ENCODE measurements at regions not wholly inside any gene's neighbourhood (a gene's known extent, or its start where the extent isn't known, plus 50 kb on each side); places are given as distances from the start of the nearest gene placed in this dataset.
"Not testable (repeated sequence)": the region's sequence is repeated elsewhere in the genome, so short reads cannot be mapped to it uniquely, and the experiment has no call there.

DNA sequence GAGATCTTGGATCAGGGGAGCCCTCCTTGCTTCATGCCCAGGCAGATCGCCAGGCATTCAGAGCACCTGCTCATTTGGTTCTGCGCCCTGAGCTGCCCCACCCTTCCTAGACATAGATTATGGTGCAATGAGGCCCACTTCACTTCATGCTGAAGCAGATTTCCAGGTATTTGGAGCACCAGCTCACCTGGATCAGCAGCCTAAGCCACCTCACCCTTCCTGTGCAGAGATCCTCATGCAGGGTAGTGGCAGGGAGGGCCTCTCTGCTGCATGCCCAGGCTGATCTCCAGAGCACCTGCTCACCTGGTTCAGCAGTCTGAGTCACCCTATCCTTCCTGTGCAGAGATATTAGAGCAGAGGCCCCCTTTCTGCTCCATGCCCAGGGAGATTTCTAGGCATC is 1966.1 kb downstream of the PCDH9 start:
- Histone ChIP-seq H3K27ac (no peak overlapping the region), H3K9me3 (ENCODE audit: low read depth, low read length) (no peaks in the 10 kb centered on the region), H3K36me3 (ENCODE audit: insufficient read depth, low read length) (no peaks in the 10 kb centered on the region), H3K9ac (ENCODE audit: insufficient read length) (no peak overlapping the region), H3K4me3 (no peak overlapping the region)
- DNase-seq (ENCODE audit: low read depth, low spot score) = no peak
- no peak for TF ChIP-seq FOXP2 (optimal IDR thresholded peaks at IDR 0.05; ENCODE audit: control extremely low read depth, extremely low read length, insufficient read depth)
- no peak for TF ChIP-seq POLR2AphosphoS5 (IDR thresholded peaks at IDR 0.05; ENCODE audit: borderline replicate concordance, low read depth, low read length)
- no peak for TF ChIP-seq EZH2 (IDR thresholded peaks at IDR 0.05)

DNA sequence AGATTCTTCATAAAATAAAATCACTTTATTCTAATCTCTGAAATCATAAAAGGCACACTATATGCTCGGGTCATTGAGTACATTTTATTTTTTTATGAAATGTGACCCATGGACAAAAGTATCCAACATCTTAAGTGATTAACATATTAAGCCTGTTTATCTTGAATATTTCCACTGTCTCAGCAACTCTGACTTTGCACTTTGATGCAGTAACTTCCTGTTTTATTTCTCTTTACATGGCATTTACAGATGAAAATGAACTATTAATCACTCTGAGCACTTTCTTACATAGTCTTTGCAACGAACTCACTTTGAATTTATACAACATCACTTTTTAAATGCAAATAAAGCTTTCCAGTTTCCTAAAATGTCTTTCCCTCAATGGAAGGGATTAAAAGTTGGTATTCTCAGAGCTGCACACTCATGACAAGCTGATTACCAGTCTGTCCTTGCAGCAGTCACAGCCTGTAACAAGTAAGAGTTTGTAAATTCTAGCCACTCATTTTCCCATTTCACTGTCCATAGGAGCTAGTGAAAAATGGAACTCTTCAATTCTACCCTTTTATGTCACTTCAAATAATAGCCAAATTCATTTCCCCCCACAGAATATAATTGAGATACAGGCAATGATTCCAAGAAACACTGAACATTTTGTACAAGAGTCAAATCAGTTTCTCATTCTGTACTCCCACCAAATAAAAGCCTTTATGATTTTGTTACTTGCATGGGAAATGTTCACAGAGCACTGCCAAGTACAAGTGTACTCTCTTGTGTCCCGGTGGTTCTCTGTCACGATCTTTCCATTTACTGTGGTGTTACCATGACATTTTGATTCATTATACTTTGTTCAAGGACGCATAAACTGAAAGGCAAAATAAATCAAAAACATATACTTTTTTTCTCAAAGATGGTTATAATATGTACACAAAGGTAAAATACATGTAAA is 1968.9 kb downstream of the PCDH9 start:
- no peaks in the 10 kb centered on the region for H3K36me3 ChIP-seq (ENCODE audit: insufficient read depth, low read length)
- DNase-seq (ENCODE audit: low read depth, low spot score) = peak; percentile 55
- peak overlapping the region; percentile 75 for H3K4me3 ChIP-seq
- no peak for TF ChIP-seq EZH2 (IDR thresholded peaks at IDR 0.05)
- peak; percentile 65 for TF ChIP-seq FOXP2 (optimal IDR thresholded peaks at IDR 0.05; ENCODE audit: control extremely low read depth, extremely low read length, insufficient read depth)
- peak; percentile 36; the same call in 1 of the 2 replicates for TF ChIP-seq POLR2AphosphoS5 (IDR thresholded peaks at IDR 0.05; ENCODE audit: borderline replicate concordance, low read depth, low read length)
- no peaks in the 10 kb centered on the region for H3K9me3 ChIP-seq (ENCODE audit: low read depth, low read length)
- H3K9ac ChIP-seq (ENCODE audit: insufficient read length) = peak overlapping the region; percentile 64
- H3K27ac ChIP-seq = peak overlapping the region; percentile 91

DNA sequence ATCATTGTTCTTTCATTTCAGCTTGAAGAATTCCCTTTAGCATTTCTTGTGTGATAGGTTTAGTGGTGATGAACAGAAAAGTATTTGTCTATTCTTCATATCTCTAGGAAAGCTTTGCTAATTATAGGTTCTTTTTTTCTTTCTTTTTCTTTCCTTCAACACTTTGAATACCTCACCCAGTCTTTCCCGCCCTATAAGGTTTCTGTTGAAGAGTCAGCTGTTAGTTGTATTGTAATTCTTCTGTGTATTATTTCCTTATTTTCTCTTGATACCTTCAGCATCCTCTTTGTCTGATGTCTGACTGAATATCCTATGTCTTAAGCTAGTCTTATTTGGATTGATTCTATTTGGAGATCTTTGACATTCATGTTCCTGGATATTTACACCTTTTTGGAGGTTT is 1989.4 kb downstream of the PCDH9 start:
- Histone ChIP-seq H3K36me3 (ENCODE audit: insufficient read depth, low read length) (no peaks in the 10 kb centered on the region), H3K27ac (no peak overlapping the region), H3K9ac (ENCODE audit: insufficient read length) (no peak overlapping the region), H3K4me3 (no peak overlapping the region), H3K9me3 (ENCODE audit: low read depth, low read length) (no peaks in the 10 kb centered on the region)
- no peak for TF ChIP-seq POLR2AphosphoS5 (IDR thresholded peaks at IDR 0.05; ENCODE audit: borderline replicate concordance, low read depth, low read length)
- no peak for TF ChIP-seq EZH2 (IDR thresholded peaks at IDR 0.05)
- no peak for TF ChIP-seq FOXP2 (optimal IDR thresholded peaks at IDR 0.05; ENCODE audit: control extremely low read depth, extremely low read length, insufficient read depth)
- DNase-seq (ENCODE audit: low read depth, low spot score) = no peak

DNA sequence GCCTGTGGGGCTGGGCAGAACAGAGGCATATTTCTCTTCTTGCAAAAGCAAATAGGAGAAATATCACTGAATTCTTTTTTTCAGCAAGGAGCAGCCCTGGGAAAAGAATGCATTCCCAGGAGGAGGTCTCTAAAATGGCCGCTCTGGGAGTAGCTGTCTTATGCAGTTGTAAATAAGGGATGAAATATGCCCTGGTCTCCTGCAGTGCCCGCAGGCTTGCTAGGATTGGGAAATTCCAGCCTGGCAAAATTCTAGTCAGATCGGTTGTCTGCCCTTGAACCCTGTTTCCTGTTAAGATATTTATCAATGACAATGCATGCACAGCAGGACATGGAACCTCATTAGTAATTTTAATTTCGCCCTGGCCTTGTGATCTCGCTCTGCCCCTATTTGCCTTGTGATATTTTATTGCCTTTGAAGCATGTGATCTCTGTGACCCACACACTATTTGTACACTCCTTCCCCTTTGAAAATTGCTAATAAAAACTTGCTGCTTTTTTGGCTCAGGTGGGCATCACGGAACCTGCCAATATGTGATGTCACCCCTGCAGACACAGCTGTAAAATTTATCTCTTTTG is 1993.2 kb downstream of the PCDH9 start:
- Histone ChIP-seq H3K9me3 (ENCODE audit: low read depth, low read length) (no peaks in the 10 kb centered on the region), H3K4me3 (no peak overlapping the region), H3K27ac (no peak overlapping the region), H3K36me3 (ENCODE audit: insufficient read depth, low read length) (no peaks in the 10 kb centered on the region), H3K9ac (ENCODE audit: insufficient read length) (no peak overlapping the region)
- TF ChIP-seq POLR2AphosphoS5 (IDR thresholded peaks at IDR 0.05; ENCODE audit: borderline replicate concordance, low read depth, low read length) (no peak), FOXP2 (optimal IDR thresholded peaks at IDR 0.05; ENCODE audit: control extremely low read depth, extremely low read length, insufficient read depth) (no peak), EZH2 (IDR thresholded peaks at IDR 0.05) (no peak)
- no peak for DNase-seq (ENCODE audit: low read depth, low spot score)

DNA sequence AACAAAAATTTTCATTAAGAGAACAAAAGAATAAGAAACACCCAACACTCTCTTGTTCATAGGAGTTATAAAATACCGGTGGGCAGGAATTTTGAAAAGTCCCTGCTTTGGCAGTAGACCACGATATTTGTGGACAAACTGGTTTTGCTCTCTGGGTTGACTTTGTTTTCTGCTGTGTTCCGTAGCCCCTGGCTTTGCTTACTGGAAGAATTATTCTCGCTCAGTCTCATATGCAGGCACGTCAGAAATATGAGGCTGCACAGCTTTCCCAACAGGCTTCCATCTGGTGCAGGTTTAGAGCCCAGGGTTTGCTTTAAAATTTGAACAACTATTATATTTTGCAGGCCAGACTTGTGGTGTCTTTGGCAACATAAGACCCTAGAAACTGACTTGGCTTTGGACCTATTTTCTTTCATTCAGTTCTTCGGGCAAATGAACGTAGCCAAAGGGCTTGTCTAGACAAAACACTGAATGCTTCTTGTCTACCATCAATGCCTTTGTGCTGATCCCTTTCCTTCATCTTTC is 2012.6 kb downstream of the PCDH9 start:
- Histone ChIP-seq H3K36me3 (ENCODE audit: insufficient read depth, low read length) (no peaks in the 10 kb centered on the region), H3K27ac (no peak overlapping the region), H3K9ac (ENCODE audit: insufficient read length) (no peak overlapping the region), H3K4me3 (no peak overlapping the region), H3K9me3 (ENCODE audit: low read depth, low read length) (no peaks in the 10 kb centered on the region)
- no peak for DNase-seq (ENCODE audit: low read depth, low spot score)
- TF ChIP-seq FOXP2 (optimal IDR thresholded peaks at IDR 0.05; ENCODE audit: control extremely low read depth, extremely low read length, insufficient read depth) (no peak), POLR2AphosphoS5 (IDR thresholded peaks at IDR 0.05; ENCODE audit: borderline replicate concordance, low read depth, low read length) (no peak), EZH2 (IDR thresholded peaks at IDR 0.05) (no peak)

DNA sequence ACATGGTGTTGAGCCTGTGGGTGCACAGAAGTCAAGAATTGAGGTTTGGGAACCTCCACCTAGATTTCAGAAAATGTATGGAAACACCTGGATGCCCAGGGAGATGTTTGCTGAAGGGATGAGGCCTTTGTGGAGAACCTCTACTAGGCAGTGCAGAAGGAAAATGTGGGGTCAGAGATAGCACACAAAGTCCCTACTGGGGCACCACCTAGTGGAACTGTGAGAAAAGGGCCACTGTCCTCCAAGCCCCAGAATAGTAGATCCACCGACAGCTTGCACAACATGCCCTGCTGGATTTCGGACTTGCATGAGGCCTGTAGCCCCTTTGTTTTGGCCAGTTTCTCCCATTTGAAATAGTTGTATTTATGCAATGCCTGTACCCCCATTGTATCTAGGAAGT is 2027.3 kb downstream of the PCDH9 start:
- not testable (repeated sequence) for H3K9ac ChIP-seq (ENCODE audit: insufficient read length); H3K36me3 ChIP-seq (ENCODE audit: insufficient read depth, low read length); DNase-seq (ENCODE audit: low read depth, low spot score); H3K27ac ChIP-seq; H3K9me3 ChIP-seq (ENCODE audit: low read depth, low read length); H3K4me3 ChIP-seq

DNA sequence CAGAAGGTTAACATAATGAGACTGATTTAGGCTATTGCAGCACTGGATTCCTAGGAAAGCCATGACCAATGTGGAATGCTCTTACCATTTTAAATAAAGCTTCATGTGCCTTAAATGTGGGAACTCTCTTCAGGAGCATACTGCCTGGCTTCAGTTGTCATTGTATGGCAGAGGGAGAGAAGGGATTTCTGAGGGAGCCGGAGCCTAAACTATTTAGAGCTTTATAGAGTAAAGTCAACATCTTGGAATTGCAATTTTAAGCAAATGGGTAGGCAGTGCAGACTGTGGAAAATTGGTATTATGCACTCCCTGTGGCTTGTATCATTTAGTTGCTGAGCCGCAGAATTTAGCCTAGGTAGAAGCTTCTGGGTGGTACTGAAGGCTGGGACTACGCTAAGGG is 2041.4 kb downstream of the PCDH9 start:
- H3K4me3 ChIP-seq = no peak overlapping the region
- no peak for DNase-seq (ENCODE audit: low read depth, low spot score)
- no peak overlapping the region for H3K27ac ChIP-seq
- no peaks in the 10 kb centered on the region for H3K9me3 ChIP-seq (ENCODE audit: low read depth, low read length)
- no peak overlapping the region for H3K9ac ChIP-seq (ENCODE audit: insufficient read length)
- TF ChIP-seq FOXP2 (optimal IDR thresholded peaks at IDR 0.05; ENCODE audit: control extremely low read depth, extremely low read length, insufficient read depth) (no peak), POLR2AphosphoS5 (IDR thresholded peaks at IDR 0.05; ENCODE audit: borderline replicate concordance, low read depth, low read length) (no peak), EZH2 (IDR thresholded peaks at IDR 0.05) (no peak)
- H3K36me3 ChIP-seq (ENCODE audit: insufficient read depth, low read length) = no peaks in the 10 kb centered on the region

DNA sequence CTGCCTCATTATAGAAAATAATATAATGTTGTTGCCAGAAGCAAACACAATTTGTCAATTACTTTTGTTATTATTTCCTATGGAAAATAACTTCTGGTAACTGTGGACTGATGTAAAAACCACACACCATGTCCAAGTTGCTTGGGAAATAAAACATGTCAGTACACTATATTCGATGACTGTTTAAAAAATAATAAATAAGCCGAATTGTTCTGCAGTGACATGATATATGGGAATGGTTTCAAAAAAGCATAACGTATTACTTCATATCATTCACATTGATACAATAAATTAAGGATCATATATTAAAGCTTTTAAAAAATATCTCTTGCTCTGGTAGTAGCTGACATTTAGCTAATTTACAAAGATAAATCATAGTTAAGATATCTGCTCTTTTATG is 2062.1 kb downstream of the PCDH9 start:
- H3K9me3 ChIP-seq (ENCODE audit: low read depth, low read length) = no peaks in the 10 kb centered on the region
- no peak overlapping the region for H3K4me3 ChIP-seq
- no peaks in the 10 kb centered on the region for H3K36me3 ChIP-seq (ENCODE audit: insufficient read depth, low read length)
- no peak for TF ChIP-seq EZH2 (IDR thresholded peaks at IDR 0.05)
- TF ChIP-seq FOXP2 (optimal IDR thresholded peaks at IDR 0.05; ENCODE audit: control extremely low read depth, extremely low read length, insufficient read depth) = no peak
- TF ChIP-seq POLR2AphosphoS5 (IDR thresholded peaks at IDR 0.05; ENCODE audit: borderline replicate concordance, low read depth, low read length) = no peak
- DNase-seq (ENCODE audit: low read depth, low spot score) = no peak
- no peak overlapping the region for H3K9ac ChIP-seq (ENCODE audit: insufficient read length)
- H3K27ac ChIP-seq = peak overlapping the region; percentile 38; the same call in 1 of the 2 replicates
